ENCODE measurements at regions not wholly inside any gene's neighbourhood (a gene's known extent, or its start where the extent isn't known, plus 50 kb on each side); places are given as distances from the start of the nearest gene placed in this dataset.

GRCh38 chr7:114806590-114807162, 115.2 kb upstream of the MDFIC start:
- TF ChIP-seq CTCF (IDR thresholded peaks at IDR 0.05; ENCODE audit: low read length): no peak
- TF ChIP-seq EZH2 (optimal IDR thresholded peaks at IDR 0.05; ENCODE audit: low read depth, low read length): no peak
- no peak for TF ChIP-seq EZH2phosphoT487 (IDR thresholded peaks at IDR 0.05; ENCODE audit: low read length)
